ENCODE measurements at regions not wholly inside any gene's neighbourhood (a gene's known extent, or its start where the extent isn't known, plus 50 kb on each side); places are given as distances from the start of the nearest gene placed in this dataset.

- no peak for DNase-seq (ENCODE audit: low read depth in 3 of 3)
Observed at GRCh38 chr4:178037459-178038214, 595.4 kb upstream of the AGA start.

DNA sequence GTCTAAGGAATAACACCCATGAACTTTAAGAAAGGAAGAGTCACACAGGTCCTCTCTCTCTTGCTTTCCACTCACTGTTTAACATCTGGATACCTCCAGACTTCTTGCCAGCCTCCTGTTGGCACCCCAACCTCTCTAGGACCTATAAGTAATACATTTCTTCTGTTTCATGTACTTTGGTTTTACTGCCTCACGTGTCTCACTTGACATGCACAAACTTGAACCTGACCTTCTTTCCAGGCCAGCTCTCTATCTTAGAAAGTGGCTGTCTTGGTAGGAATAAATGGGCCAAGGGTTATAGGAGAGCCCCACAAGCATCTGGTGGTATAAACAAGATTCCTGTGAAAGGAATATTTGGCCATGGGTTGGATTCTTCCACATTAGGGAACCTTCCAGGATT, 614.8 kb upstream of the AGA start:
- no peak for DNase-seq (ENCODE audit: low read depth in 3 of 3)

DNA sequence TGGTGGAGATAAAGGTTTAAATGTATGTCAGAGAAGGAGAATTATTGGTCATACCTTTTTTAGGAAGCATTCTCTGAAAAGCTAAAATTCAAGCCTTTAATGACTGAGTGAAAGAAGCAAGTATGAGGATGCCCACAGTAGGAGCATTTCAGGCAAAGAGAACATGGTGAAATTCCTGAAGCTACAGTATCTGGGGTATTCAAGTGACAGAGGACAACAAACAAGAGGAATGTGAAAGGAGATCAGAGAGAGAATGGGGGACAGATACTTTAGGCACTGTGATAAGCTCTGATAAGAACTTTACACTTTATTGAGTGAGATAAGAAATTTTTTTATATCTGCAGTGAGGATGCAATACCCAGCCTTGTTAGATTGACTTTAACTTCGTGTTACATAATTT, 621.3 kb upstream of the AGA start:
- DNase-seq (ENCODE audit: low read depth in 3 of 3), result no peak

GRCh38 chr4:178066338-178066941, 624.2 kb upstream of the AGA start:
- no peak for DNase-seq (ENCODE audit: low read depth in 3 of 3)

DNA sequence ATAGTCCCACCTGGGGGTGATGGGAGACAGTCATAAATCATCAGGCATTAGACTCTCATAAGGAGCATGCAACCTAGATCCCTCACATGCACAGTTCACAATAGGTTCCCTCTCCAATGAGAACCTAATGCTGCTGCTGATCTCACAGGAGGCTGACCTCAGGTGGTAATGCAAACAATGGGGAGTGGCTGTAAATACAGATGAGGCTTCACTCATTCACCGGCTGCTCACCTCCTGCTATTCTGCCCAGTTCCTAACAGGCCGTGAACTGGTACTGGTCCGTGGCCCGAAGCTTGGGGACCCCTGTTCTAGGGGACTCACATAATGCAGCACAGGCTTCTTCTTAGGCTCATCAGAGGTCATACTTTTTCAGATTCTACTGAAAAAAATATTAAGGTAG, 625.9 kb upstream of the AGA start:
- DNase-seq (ENCODE audit: low read depth in 3 of 3), result no peak

DNA sequence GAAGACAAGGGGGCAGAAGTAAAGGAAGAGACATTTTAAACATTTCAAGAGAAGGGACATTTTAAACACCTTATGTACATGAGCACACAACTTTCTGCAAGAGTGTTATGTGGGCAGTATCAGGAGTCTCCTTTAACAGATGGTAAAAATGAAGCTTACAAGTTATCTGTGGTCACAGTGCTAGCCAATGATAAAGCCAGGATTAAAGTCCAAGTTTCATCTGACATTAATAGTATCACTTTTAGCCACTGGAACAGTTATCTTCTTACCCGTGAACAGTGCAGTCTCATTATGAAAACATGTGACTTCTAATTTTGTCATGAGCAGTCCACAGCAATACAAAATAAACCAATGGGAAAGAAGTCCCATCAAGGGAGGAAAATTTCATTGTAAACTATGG, 627.9 kb upstream of the AGA start:
- DNase-seq (ENCODE audit: low read depth in 3 of 3), result no peak

DNA sequence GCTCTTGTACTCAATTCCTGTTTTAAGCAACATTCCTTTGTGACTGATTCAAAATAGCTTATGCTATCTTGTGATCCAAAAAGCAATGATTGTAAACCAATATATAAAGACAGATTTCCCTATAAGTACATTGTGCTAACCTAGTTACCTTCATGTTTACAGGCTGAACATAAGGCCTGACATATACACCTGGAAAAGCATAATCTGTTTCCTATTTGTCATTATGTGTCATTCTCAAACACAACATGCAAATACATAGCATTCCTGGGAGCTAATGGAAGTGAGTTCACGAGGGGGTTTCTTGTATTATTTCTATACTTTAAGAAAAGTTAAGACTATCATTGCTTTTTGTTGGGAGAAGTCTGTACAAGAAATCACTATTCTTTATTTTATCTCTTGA, 638.1 kb upstream of the AGA start:
- no peak for DNase-seq (ENCODE audit: low read depth in 3 of 3)

DNA sequence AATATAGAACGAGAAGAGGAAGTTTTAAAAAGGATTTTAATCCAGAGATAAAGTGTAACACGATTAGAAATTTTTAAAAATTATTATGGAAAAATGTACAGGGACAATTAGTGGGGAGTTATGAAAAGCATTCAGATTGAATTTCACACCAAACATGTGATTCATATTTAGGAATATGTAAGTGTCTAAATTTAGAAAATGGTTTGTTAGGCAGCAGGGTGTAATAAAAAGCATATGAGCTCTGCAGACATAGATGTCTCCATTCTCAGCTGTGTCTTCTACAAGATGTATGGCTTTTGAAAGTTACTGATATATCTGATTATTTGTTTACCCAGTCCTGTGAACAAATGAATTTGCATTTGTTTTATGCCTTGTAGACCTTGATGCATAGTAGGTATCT, 638.9 kb upstream of the AGA start:
- DNase-seq (ENCODE audit: low read depth in 3 of 3), result no peak

DNA sequence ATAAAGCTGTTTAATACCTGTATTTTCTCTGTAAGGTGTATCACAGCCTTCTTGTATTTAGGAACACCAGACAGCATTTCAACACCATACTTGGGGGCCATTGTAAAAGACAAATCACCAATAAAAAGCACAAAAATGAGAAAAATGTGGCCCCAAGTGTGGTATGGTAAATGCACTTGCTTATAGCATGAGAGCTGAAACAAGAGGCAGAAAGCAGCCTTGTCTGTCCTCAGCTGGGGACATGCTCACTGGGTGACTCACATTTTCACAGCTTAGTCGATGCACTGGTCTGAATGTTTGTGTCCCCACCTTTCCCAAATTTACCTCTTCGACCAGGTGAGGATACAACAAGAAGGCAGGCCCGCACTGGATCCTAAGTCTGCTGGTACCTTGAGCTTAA, 639.7 kb upstream of the AGA start:
- DNase-seq (ENCODE audit: low read depth in 3 of 3), result no peak

DNA sequence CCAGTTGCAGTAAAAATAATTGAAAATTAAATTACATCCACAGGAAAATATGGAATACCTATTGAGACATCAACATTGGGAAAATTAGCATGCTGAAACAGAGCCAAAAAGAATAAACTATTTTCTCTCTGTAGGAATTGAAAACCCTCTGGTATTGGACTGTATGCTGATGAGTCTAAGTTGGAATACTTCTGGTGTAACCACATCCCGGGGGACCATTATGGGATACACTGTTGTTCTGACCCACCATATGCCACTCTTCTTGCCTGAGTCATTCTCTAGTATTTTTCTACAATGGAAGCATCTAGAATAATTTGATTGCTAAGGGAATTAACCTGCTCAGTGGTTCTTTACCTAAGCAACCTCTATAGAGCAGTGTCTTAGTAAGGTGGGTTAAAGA, 640.7 kb upstream of the AGA start:
- DNase-seq (ENCODE audit: low read depth in 3 of 3), result no peak

DNA sequence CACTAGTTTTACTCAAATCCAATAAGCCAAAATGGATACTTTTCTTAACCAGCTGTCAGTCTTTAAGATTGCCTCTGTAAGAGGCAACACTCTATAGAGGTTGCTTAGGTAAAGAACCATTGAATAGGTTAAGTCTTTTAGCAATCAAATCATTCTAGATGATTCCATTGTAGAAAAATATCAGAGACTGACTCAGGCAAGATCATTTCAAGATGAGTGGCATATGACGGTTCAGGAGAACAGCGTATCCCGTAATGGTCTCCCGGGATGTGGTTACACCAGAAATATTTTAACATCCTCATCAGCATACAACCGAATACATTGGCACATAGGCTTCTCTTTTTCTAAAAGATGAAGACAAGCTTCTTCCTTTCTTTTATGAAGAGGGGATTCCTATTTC, 641.7 kb upstream of the AGA start:
- no peak for DNase-seq (ENCODE audit: low read depth in 3 of 3)

DNA sequence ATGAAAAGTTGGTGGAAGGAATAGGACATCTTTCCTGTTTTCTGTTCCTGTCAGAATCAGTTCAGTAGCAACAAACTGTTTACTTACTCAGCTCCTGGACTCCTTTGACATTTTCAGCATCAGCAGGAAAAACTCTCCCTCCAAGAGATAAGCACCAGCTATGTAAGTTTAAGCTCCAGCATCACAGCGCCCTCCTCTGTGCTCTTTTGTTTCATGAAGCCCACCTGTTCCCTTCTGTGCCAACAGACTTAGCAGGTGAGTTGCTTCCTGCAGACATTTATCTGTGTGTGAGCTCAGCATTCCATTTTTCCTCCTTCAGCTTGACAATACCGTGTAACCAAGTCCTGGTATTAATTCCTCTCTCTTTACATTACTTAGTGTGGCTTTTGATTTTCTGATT, 644.1 kb upstream of the AGA start:
- no peak for DNase-seq (ENCODE audit: low read depth in 3 of 3)

DNA sequence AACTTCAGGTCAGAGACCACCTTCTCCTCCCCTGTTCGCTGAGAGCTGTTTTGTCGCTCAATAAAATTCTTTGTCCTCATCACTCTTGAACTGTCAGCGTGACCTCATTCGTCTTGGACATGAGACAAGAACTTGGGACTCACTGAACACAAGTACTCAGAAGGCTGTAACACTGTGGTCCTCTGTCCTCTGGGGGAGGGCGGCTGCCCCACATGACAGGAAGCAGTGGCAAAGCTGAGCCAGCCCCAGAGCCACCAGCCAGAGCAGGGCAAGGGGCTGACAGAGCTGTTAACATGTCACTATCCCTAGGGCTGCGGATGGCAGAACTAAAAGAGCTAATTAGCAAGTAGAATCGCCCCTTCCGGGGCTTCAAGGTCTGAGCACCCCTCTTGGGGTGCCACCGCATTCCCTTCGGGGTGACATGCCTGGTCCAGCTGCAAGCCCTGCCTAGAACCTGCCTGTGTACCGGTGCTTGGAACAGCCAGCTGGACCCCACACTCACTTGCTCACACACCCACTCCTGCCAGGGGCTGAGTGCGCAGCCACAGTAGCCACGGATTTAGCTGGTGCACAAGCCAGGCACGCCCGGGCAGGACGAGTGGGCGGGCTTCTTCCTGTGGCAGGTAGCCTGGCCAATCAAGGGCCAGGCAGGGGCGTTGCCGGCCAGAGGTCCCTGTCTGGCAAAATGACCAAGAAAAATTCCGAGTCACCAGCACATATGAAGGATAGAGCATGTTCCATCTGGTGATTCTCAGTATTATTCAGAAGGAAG, 648.6 kb upstream of the AGA start:
- DNase-seq (ENCODE audit: low read depth in 3 of 3), result no peak

DNA sequence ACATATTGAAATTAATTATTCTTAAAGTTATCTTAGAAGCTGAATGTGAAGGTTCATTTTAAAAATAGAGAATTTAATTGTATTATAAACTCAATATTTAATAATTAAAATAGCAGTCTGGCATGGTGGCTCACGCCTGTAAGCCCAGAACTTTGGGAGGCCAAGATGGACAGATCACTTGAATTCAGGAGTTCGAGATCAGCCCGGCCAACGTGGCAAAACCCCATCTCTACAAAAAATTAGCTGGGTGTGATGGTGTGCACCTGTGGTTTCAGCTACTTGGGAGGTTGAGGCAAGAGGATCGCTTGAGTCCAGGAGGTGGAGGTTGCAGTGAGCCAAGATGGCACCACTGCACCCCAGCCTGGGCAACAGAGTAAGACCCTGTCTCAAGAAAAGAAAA, 659.9 kb upstream of the AGA start:
- DNase-seq (ENCODE audit: low read depth in 3 of 3), result no peak

GRCh38 chr4:178105242-178105641, 663.0 kb upstream of the AGA start:
- no peak for DNase-seq (ENCODE audit: low read depth in 3 of 3)

DNA sequence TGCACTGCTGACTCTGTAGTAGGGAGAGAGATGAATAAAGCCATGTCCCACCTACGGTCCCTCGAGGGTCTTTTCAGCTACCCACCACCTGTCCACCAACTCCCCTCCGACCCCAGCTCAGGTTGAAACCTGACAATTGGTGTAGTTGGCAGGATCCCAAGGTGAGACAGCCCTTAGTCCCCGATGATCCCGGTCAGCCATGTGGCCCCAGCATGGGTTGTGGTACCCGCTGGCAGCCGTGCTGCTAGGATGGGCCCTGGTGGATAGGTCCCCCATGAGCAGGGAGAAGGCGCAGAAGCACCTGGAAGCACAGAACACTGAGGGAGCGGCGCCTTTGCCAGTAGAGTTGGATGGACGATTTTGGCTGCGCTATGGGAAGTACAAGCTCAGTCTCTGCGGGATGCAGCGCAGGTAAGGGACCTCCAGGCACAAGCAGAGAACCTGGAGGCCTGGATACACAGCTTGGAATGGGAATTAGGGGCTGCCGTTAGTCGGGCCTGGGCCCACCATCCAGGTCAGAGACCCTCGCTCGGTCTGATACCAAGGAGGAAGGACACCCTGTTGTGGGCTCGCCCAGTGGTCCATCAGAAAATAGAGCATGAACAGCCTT, 694.6 kb upstream of the AGA start:
- no peak for DNase-seq (ENCODE audit: low read depth in 3 of 3)

DNA sequence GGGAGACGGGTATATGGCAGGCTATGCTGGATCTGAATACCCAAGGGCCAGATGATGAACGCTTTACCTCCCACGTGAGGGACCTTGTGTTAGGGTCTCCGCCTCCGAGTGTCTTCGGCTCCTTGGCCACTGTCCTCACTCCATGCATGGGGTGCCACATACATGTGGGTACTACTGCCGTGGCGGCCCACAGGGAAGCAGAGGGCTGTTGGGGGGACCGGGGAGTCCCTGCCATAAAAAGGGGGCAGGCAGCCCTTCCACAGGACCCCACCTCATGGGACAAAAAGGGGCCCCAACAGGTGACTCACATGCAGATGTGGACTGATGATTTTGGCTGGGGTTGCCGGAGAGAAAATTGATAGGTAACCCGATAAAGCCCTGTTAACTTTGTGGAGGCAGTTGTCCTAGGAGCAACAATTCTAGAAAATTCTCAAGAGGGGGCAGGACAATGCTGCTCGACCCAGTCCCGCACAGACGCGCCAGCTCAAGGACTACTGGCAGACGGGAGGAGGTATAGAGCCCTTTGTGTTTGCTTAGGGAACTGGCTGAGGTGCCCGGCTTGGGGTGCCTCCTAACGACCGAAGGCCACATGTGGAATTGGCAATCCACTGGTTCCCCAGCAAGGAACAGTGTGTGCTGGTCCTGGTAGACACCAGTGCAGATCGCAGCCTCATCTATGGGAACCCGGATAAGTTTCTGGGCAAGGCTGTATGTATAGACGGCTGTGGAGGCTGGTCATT, 695.7 kb upstream of the AGA start:
- DNase-seq (ENCODE audit: low read depth in 3 of 3), result no peak

GRCh38 chr4:178138491-178138890, 696.3 kb upstream of the AGA start:
- DNase-seq (ENCODE audit: low read depth in 3 of 3), result no peak

- DNase-seq (ENCODE audit: low read depth in 3 of 3), result no peak
Observed at GRCh38 chr4:178140326-178140915, 698.2 kb upstream of the AGA start.

GRCh38 chr4:178142724-178143123, 700.5 kb upstream of the AGA start:
- no peak for DNase-seq (ENCODE audit: low read depth in 3 of 3)

DNA sequence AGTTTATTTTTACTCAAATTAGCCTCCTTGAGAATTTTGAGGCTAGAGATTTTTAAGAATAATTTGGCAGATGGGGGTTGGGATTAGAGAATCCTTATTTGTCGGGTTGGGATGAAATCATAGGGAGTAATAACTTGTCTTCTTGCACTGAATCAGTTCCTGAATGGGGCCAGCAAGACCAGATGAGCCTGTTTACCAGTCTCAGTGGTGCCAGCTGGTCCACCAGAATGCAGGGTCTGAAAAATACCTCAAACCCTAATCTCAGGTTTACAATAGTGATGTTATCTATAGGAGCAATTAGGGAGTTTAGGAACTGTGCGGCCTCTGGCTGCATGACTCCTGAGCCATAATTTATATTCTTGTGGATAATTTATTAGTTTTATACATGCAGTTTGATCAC, 705.9 kb upstream of the AGA start:
- DNase-seq (ENCODE audit: low read depth in 3 of 3), result no peak
